NCI-H187 (cell line): ENCODE measurements at regions not wholly inside any gene's neighbourhood (a gene's known extent, or its start where the extent isn't known, plus 50 kb on each side); places are given as distances from the start of the nearest gene placed in this dataset.
A peak's percentile ranks its signal among the peaks of the same experiment; 100 is the strongest.

ENCODE experiments used
- DNase-seq, 2 experiments: peaks; one replicate each; lab custom pipeline; 2025; lab: John Stamatoyannopoulos, UW

GRCh38 chr13:44218501-44219240, 155.0 kb upstream of the SERP2 start:
- peak; percentile 65 to 72 for DNase-seq

- no peak for DNase-seq
Measured at GRCh38 chr13:44219577-44220548, 153.8 kb upstream of the SERP2 start.

- DNase-seq, result peak in 1 of 2 experiments; percentile 34
Measured at GRCh38 chr13:44220948-44221347, 152.7 kb upstream of the SERP2 start.

GRCh38 chr13:44221657-44222056, 152.0 kb upstream of the SERP2 start:
- no peak for DNase-seq

- no peak for DNase-seq
Measured at GRCh38 chr13:44223770-44224444, 149.7 kb upstream of the SERP2 start.

GRCh38 chr13:44224450-44225149, 149.0 kb upstream of the SERP2 start:
- DNase-seq, result no peak

GRCh38 chr13:44229371-44230030, 144.1 kb upstream of the SERP2 start:
- DNase-seq, result no peak

- DNase-seq, result no peak
Measured at GRCh38 chr13:44230071-44230470, 143.6 kb upstream of the SERP2 start.

GRCh38 chr13:44230736-44231135, 142.9 kb upstream of the SERP2 start:
- DNase-seq, result no peak

GRCh38 chr13:44231786-44232516, 141.7 kb upstream of the SERP2 start:
- no peak for DNase-seq

GRCh38 chr13:44232774-44233173, 140.8 kb upstream of the SERP2 start:
- DNase-seq, result no peak

- no peak for DNase-seq
Measured at GRCh38 chr13:44234566-44234965, 139.1 kb upstream of the SERP2 start.

- DNase-seq, result no peak
Measured at GRCh38 chr13:44236370-44236769, 137.3 kb upstream of the SERP2 start.

- DNase-seq, result no peak
Measured at GRCh38 chr13:44236801-44237207, 136.8 kb upstream of the SERP2 start.

GRCh38 chr13:44237276-44237767, 136.3 kb upstream of the SERP2 start:
- DNase-seq, result no peak

- DNase-seq, result no peak
Measured at GRCh38 chr13:44237881-44238421, 135.7 kb upstream of the SERP2 start.

GRCh38 chr13:44240611-44241145, 132.9 kb upstream of the SERP2 start:
- no peak for DNase-seq

GRCh38 chr13:44241638-44242037, 132.0 kb upstream of the SERP2 start:
- DNase-seq, result no peak

- no peak for DNase-seq
Measured at GRCh38 chr13:44242766-44243165, 130.9 kb upstream of the SERP2 start.
